Heart left ventricle (tissue), 16 donors: ENCODE measurements at regions not wholly inside any gene's neighbourhood (a gene's known extent, or its start where the extent isn't known, plus 50 kb on each side); places are given as distances from the start of the nearest gene placed in this dataset.

Experiments used
- ATAC-seq, 4 donors: fragments of 200-7000 bp; cut with Tn5 transposase; one replicate each; pipeline ENCODE4 v1.9.1; 2020 to 2022; ENCODE audit warnings: moderate library complexity in 4 of 4, mild to moderate bottlenecking in 3 of 4, moderate number of reproducible peaks in 1 of 4
- DNase-seq, 5 donors: peaks; one replicate each; pipeline ENCODE4 v3.0.0-alpha.2; 2020
- H3K27ac ChIP-seq, 12 donors: fragments of 200-600 bp; sonication (generic) in 4 of 12; one replicate each; pipeline versions ENCODE4 v1.5.0 to v1.8.0; 2016 to 2022; ENCODE audit warnings: mild to moderate bottlenecking in 2 of 12
- H3K27me3 ChIP-seq, 9 donors: fragments of 200-600 bp; sonication (generic) in 2 of 9; one replicate each; pipeline versions ENCODE4 v1.5.1 to v1.8.0; 2016 to 2022; ENCODE audit warnings: mild to moderate bottlenecking in 3 of 9
- H3K36me3 ChIP-seq, 9 donors: fragments of 200-600 bp; sonication (generic) in 2 of 9; one replicate each; pipeline versions ENCODE4 v1.5.0 to v1.8.0; 2018 to 2022; ENCODE audit warnings: mild to moderate bottlenecking in 2 of 9
- H3K4me1 ChIP-seq, 12 donors: fragments of 200-600 bp; sonication (generic) in 4 of 12; one replicate each; pipeline versions ENCODE4 v1.5.0 to v1.8.0; 2016 to 2022; ENCODE audit warnings: mild to moderate bottlenecking in 3 of 12
- H3K4me3 ChIP-seq, 12 donors: fragments of 200-600 bp; sonication (generic) in 4 of 12; one replicate each; pipeline versions ENCODE4 v1.5.0 to v1.8.0; 2017 to 2022; ENCODE audit warnings: mild to moderate bottlenecking in 9 of 12, moderate library complexity in 4 of 12
- H3K9me3 ChIP-seq, 12 donors: fragments of 200-600 bp; sonication (generic) in 4 of 12; one replicate each; pipeline versions ENCODE4 v1.5.0 to v1.8.0; 2016 to 2022; ENCODE audit warnings: mild to moderate bottlenecking in 1 of 12
- CTCF ChIP-seq, 12 donors: fragments of 200-600 bp; sonication (generic) in 4 of 12; IDR thresholded peaks; one replicate each; pipeline versions ENCODE4 v1.5.0 to v1.8.0; 2018 to 2022; ENCODE audit warnings: antibody characterized with exemption in 12 of 12, mild to moderate bottlenecking in 5 of 12
- POLR2A ChIP-seq, 2 donors: fragments of 450-650 bp; IDR thresholded peaks; one replicate each; pipeline ENCODE4 v1.6.1; 2017; ENCODE audit warnings: antibody characterized with exemption in 2 of 2, mild to moderate bottlenecking in 2 of 2, moderate library complexity in 2 of 2
- WGBS, 4 donors: extraction: QIAGEN DNeasy Blood & Tissue Kit in 2 of 4; methylation state at CpG; one replicate each; pipeline versions ENCODE4 v1.1.5 to v1.1.7; 2013 to 2018; 5-methylcytosine and 5-hydroxymethylcytosine counted together
- intact Hi-C, 10 donors: fragments of 100-400 bp; cut with DNase I; formaldehyde crosslinking; loops; one replicate each; pipeline versions ENCODE4 v1.11.1 to v1.14.2; 2022
- donor health status: ischemic (EF 13 %, LVEDD 7.1; RV severe dilation, severe dysfunction).
- donor health status: healthy with polysubstance abuse.
- donor health status: DM: no; HTN: yes; CAD: no.
- donor health status: DM: no; HTN: no; CAD: no.
- donor health status: ischemic (EF 25% LVEDD 6.9; RV normal size, moderate dysfunction).
- donor health status: ischemic (EF 25% LVEDD 5.7; RV mildly dilated, moderate dysfunction).
- donor health status: healthy.
- donor health status: DM: yes; HTN: yes; CAD: no.
- donor health status: ischemic (EF 35%, LVEDD 5.7; RV mildly dilated, moderate dysfunction).
- donor health status: nonischemic (EF 11% LVEDD 7.7; RV severe dilation, severe dysfunction).
- donor health status: DM: yes; HTN: yes; CAD: no.
- donor health status: PGD.
- donor health status: ischemic (EF 29% LVEDD 5.4; RV normal size, mild dysfunction).
- donor health status: nonischemic (EF 23%, LVEDD 6.1; RV moderate dilation, normal function).

- Histone ChIP-seq H3K27ac (no peak overlapping the region), H3K36me3 (no peaks in the 10 kb centered on the region), H3K4me3 (no peak overlapping the region), H3K9me3 (no peaks in the 10 kb centered on the region), H3K4me1 (no peaks in the 10 kb centered on the region), H3K27me3 (no peaks in the 10 kb centered on the region)
- intact Hi-C loops, result loop anchor here in 1 of 10 donors (5.0 kb wide), 1 partner anchor 652 kb away; no protein-coding TSS in a partner anchor
- ATAC-seq, result no peak
- TF ChIP-seq POLR2A (IDR thresholded peaks at IDR 0.05) (no peak), CTCF (IDR thresholded peaks at IDR 0.05) (no peak)
- no peak for DNase-seq
Observed at GRCh38 chr6:148154668-148155067, 188.0 kb upstream of the SASH1 start.

GRCh38 chr6:148155293-148155692 is 187.3 kb upstream of the SASH1 start:
- no peaks in the 10 kb centered on the region for H3K36me3 ChIP-seq
- no peak overlapping the region for H3K27ac ChIP-seq
- TF ChIP-seq POLR2A (IDR thresholded peaks at IDR 0.05) (no peak), CTCF (IDR thresholded peaks at IDR 0.05) (no peak)
- ATAC-seq, result no peak
- 86 to 91% (median 87%) methylated on average over 6 of the region's 6 CpGs for WGBS, 4 donors
- intact Hi-C loops, result loop anchor here in 1 of 10 donors (5.0 kb wide), 1 partner anchor 653 kb away; no protein-coding TSS in a partner anchor
- no peaks in the 10 kb centered on the region for H3K4me1 ChIP-seq
- H3K9me3 ChIP-seq, result no peaks in the 10 kb centered on the region
- H3K4me3 ChIP-seq, result no peak overlapping the region
- DNase-seq, result no peak
- H3K27me3 ChIP-seq, result no peaks in the 10 kb centered on the region

GRCh38 chr6:148157841-148158240 is 184.8 kb upstream of the SASH1 start:
- H3K27me3 ChIP-seq, result no peaks in the 10 kb centered on the region
- ATAC-seq, result no peak
- no peak overlapping the region for H3K27ac ChIP-seq
- no peaks in the 10 kb centered on the region for H3K4me1 ChIP-seq
- 87 to 95% (median 93%) methylated on average over 4 of the region's 4 CpGs for WGBS, 4 donors
- TF ChIP-seq CTCF (IDR thresholded peaks at IDR 0.05) (no peak), POLR2A (IDR thresholded peaks at IDR 0.05) (no peak)
- DNase-seq, result no peak
- H3K36me3 ChIP-seq, result no peaks in the 10 kb centered on the region
- H3K9me3 ChIP-seq, result no peaks in the 10 kb centered on the region
- no peak overlapping the region for H3K4me3 ChIP-seq
- intact Hi-C loops, result loop anchor here in 1 of 10 donors (5.0 kb wide), 1 partner anchor 656 kb away; no protein-coding TSS in a partner anchor

- Histone ChIP-seq H3K4me1 (no peaks in the 10 kb centered on the region), H3K27me3 (no peaks in the 10 kb centered on the region), H3K4me3 (no peak overlapping the region), H3K9me3 (no peaks in the 10 kb centered on the region), H3K36me3 (no peaks in the 10 kb centered on the region), H3K27ac (no peak overlapping the region)
- intact Hi-C loops, result loop anchor here in 7 of 10 donors (2.0 to 10.0 kb wide), 7 partner anchors 510 to 777 kb away; partner anchors contain the start of gene SAMD5 (in 1 of the 7)
- ATAC-seq, result no peak
- WGBS, 4 donors, result 66 to 75% (median 71%) methylated on average over 4 of the region's 4 CpGs
- TF ChIP-seq POLR2A (IDR thresholded peaks at IDR 0.05) (no peak), CTCF (IDR thresholded peaks at IDR 0.05) (no peak)
- DNase-seq, result no peak
Observed at GRCh38 chr6:148164645-148165044, 178.0 kb upstream of the SASH1 start.
